ENCODE measurements at regions not wholly inside any gene's neighbourhood (a gene's known extent, or its start where the extent isn't known, plus 50 kb on each side); places are given as distances from the start of the nearest gene placed in this dataset.

GRCh38 chr3:90043287-90043686 lies 935.9 kb downstream of the EPHA3 start:
- TF ChIP-seq CTCF (IDR thresholded peaks at IDR 0.05; ENCODE audit: insufficient read depth, low read length) = no peak
- TF ChIP-seq POLR2AphosphoS5 (IDR thresholded peaks at IDR 0.05; ENCODE audit: low read depth) = no peak
